KMS-11 (cell line): ENCODE measurements at regions not wholly inside any gene's neighbourhood (a gene's known extent, or its start where the extent isn't known, plus 50 kb on each side); places are given as distances from the start of the nearest gene placed in this dataset.

Experiments
- H2AFZ ChIP-seq: fragments of 200-600 bp; sonication (generic); 2 replicates; pipeline ENCODE4 v1.6.1; 2016; ENCODE audit warnings: antibody characterized with exemption, mixed run types, low read depth
- H3K27ac ChIP-seq: fragments of 200-600 bp; sonication (generic); 2 replicates; pipeline ENCODE4 v1.6.1; 2016; ENCODE audit warnings: mild to moderate bottlenecking, mixed run types
- H3K27me3 ChIP-seq: fragments of 200-600 bp; sonication (generic); 2 replicates; pipeline ENCODE4 v1.6.1; 2017; ENCODE audit warnings: mild to moderate bottlenecking, low read depth, mixed run types, moderate library complexity; ENCODE audit not compliant: insufficient read depth
- H3K36me3 ChIP-seq: fragments of 200-600 bp; sonication (generic); 2 replicates; pipeline ENCODE4 v1.6.1; 2017; ENCODE audit warnings: mild to moderate bottlenecking, mixed run types; ENCODE audit not compliant: insufficient read depth
- H3K4me1 ChIP-seq: fragments of 200-600 bp; sonication (generic); 2 replicates; pipeline ENCODE4 v1.6.1; 2016; ENCODE audit warnings: mild to moderate bottlenecking, low read depth, mixed run types; ENCODE audit not compliant: poor library complexity, severe bottlenecking
- H3K4me2 ChIP-seq: fragments of 200-600 bp; sonication (generic); 2 replicates; pipeline ENCODE4 v1.7.0; 2016; ENCODE audit warnings: mild to moderate bottlenecking, mixed run types
- H3K4me3 ChIP-seq: fragments of 200-600 bp; sonication (generic); IDR thresholded peaks from 2 replicates; pipeline ENCODE4 v1.6.1; 2017; ENCODE audit warnings: low read depth, low read length, mixed read lengths; ENCODE audit not compliant: insufficient read depth
- H3K79me2 ChIP-seq: fragments of 200-600 bp; sonication (generic); 2 replicates; pipeline ENCODE4 v1.6.1; 2016; ENCODE audit warnings: low read depth, mixed run types; ENCODE audit not compliant: insufficient read depth
- H3K9ac ChIP-seq: fragments of 200-600 bp; sonication (generic); 2 replicates; pipeline ENCODE4 v1.6.1; 2016; ENCODE audit warnings: mild to moderate bottlenecking, mixed run types
- H4K20me1 ChIP-seq: fragments of 200-600 bp; sonication (generic); 2 replicates; pipeline ENCODE4 v1.6.1; 2016; ENCODE audit warnings: mild to moderate bottlenecking, mixed run types; ENCODE audit not compliant: insufficient read depth
- TF ChIP-seq, protein P1 (sequence below): fragments of 200-600 bp; sonication (generic); conservative IDR thresholded peaks from 2 replicates; pipeline ENCODE4 v1.6.1; 2017; ENCODE audit warnings: low read depth, mild to moderate bottlenecking, antibody characterized with exemption, low read length, moderate library complexity, mixed read lengths

DNA sequence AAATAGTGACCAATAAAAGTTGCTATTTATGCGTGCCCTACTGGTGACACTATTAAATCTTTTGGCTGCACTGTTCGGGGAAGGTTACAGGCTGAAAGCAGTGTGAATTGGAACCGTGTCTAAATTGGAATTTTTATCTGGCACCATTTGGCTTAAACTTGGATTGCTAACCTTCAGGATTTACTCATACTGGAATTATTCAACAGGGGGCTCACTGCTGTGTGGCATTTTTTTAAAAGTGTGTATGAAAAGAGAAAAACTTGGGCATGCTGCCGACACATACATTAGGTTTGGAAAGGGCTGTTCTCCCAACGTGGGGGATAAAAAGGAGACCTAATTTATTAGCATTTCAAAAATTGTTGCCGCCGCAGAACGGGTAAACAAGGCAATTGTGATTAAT is 537.9 kb upstream of the MGMT start:
- Histone ChIP-seq H3K4me1 (peaks cover 6% of the 10 kb centered on the region), H3K4me3 (no peak overlapping the region), H3K27ac (no peak overlapping the region), H4K20me1 (no peaks in the 10 kb centered on the region), H3K4me2 (no peak overlapping the region), H3K79me2 (no peaks in the 10 kb centered on the region), H2AFZ (no peak overlapping the region), H3K36me3 (no peaks in the 10 kb centered on the region), H3K27me3 (no peaks in the 10 kb centered on the region), H3K9ac (no peak overlapping the region)
- TF ChIP-seq, protein P1, sequence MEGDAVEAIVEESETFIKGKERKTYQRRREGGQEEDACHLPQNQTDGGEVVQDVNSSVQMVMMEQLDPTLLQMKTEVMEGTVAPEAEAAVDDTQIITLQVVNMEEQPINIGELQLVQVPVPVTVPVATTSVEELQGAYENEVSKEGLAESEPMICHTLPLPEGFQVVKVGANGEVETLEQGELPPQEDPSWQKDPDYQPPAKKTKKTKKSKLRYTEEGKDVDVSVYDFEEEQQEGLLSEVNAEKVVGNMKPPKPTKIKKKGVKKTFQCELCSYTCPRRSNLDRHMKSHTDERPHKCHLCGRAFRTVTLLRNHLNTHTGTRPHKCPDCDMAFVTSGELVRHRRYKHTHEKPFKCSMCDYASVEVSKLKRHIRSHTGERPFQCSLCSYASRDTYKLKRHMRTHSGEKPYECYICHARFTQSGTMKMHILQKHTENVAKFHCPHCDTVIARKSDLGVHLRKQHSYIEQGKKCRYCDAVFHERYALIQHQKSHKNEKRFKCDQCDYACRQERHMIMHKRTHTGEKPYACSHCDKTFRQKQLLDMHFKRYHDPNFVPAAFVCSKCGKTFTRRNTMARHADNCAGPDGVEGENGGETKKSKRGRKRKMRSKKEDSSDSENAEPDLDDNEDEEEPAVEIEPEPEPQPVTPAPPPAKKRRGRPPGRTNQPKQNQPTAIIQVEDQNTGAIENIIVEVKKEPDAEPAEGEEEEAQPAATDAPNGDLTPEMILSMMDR, result no peak

GRCh38 chr10:128929767-128930166 is 537.3 kb upstream of the MGMT start:
- Histone ChIP-seq H4K20me1 (no peaks in the 10 kb centered on the region), H3K27ac (no peak overlapping the region), H2AFZ (no peak overlapping the region), H3K27me3 (no peaks in the 10 kb centered on the region), H3K4me2 (no peak overlapping the region), H3K4me3 (no peak overlapping the region), H3K36me3 (no peaks in the 10 kb centered on the region), H3K9ac (no peak overlapping the region), H3K4me1 (peaks cover 12% of the 10 kb centered on the region), H3K79me2 (no peaks in the 10 kb centered on the region)
- TF ChIP-seq, protein P1, result no peak

DNA sequence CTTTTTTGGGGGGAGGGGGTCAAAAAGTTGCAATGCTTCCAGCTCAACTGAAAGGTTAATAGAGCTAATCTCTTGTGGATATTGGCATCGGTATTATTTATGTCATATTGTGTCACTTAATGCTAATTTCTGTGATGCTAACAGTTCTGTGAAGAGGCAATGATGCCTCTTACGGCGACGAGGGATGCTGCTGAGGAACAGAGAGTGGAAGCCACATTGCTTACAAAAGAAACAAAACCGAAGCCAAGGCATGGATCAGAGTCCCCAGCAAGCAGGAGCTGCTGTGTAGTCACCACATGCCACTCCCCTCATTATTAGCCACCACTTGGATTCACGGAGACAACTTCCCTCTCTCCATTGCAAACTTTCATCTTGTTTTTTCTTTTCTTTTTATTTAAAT is 536.5 kb upstream of the MGMT start:
- Histone ChIP-seq H3K4me3 (no peak overlapping the region), H3K9ac (no peak overlapping the region), H3K4me1 (peaks cover 20% of the 10 kb centered on the region), H2AFZ (no peak overlapping the region), H3K36me3 (no peaks in the 10 kb centered on the region), H3K4me2 (no peak overlapping the region), H3K27me3 (no peaks in the 10 kb centered on the region), H3K27ac (no peak overlapping the region), H4K20me1 (no peaks in the 10 kb centered on the region), H3K79me2 (no peaks in the 10 kb centered on the region)
- TF ChIP-seq, protein P1, result no peak

GRCh38 chr10:128932071-128932820 is 534.8 kb upstream of the MGMT start:
- Histone ChIP-seq H3K27me3 (no peaks in the 10 kb centered on the region), H4K20me1 (no peaks in the 10 kb centered on the region), H3K9ac (no peak overlapping the region), H2AFZ (no peak overlapping the region), H3K4me3 (no peak overlapping the region), H3K36me3 (no peaks in the 10 kb centered on the region), H3K79me2 (no peaks in the 10 kb centered on the region), H3K4me2 (no peak overlapping the region), H3K27ac (no peak overlapping the region), H3K4me1 (peaks cover 25% of the 10 kb centered on the region)
- TF ChIP-seq, protein P1, result no peak
